Loucy (cell line): ENCODE measurements at regions not wholly inside any gene's neighbourhood (a gene's known extent, or its start where the extent isn't known, plus 50 kb on each side); places are given as distances from the start of the nearest gene placed in this dataset.

Experiments used
- H2AFZ ChIP-seq: fragments of 200-600 bp; sonication (generic); 2 replicates; pipeline ENCODE4 v1.6.0; 2016; ENCODE audit warnings: antibody characterized with exemption, mild to moderate bottlenecking, low read length, moderate library complexity
- H3F3A ChIP-seq: fragments of 200-600 bp; 2 replicates; pipeline ENCODE4 v1.6.0; 2016; ENCODE audit warnings: antibody characterized with exemption, low read depth, mild to moderate bottlenecking
- H3K27me3 ChIP-seq: fragments of 200-600 bp; sonication (generic); 2 replicates; pipeline ENCODE4 v1.6.1; 2014; ENCODE audit warnings: low read length, mild to moderate bottlenecking; ENCODE audit not compliant: insufficient read depth, poor library complexity, severe bottlenecking
- H3K36me3 ChIP-seq: fragments of 200-600 bp; sonication (generic); 2 replicates; pipeline ENCODE4 v1.6.1; 2016; ENCODE audit warnings: low read length; ENCODE audit not compliant: insufficient read depth
- H3K4me1 ChIP-seq: fragments of 200-600 bp; sonication (generic); 2 replicates; pipeline ENCODE4 v1.5.1; 2014; ENCODE audit warnings: low read length, mild to moderate bottlenecking; ENCODE audit not compliant: insufficient read depth, poor library complexity, severe bottlenecking
- H3K4me2 ChIP-seq: fragments of 200-600 bp; sonication (generic); 2 replicates; pipeline ENCODE4 v1.6.0; 2014; ENCODE audit warnings: antibody characterized with exemption, low read length, low read depth, mild to moderate bottlenecking; ENCODE audit not compliant: poor library complexity, severe bottlenecking
- H3K4me3 ChIP-seq: fragments of 200-600 bp; sonication (generic); 2 replicates; pipeline ENCODE4 v1.5.1; 2014; ENCODE audit warnings: low read length, mild to moderate bottlenecking, mixed read lengths; ENCODE audit not compliant: poor library complexity, severe bottlenecking
- H3K79me2 ChIP-seq: fragments of 200-600 bp; sonication (generic); 2 replicates; pipeline ENCODE4 v1.6.1; 2014; ENCODE audit warnings: low read length; ENCODE audit not compliant: insufficient read depth
- H3K9ac ChIP-seq: fragments of 200-600 bp; sonication (generic); 2 replicates; pipeline ENCODE4 v1.6.0; 2014; ENCODE audit warnings: mild to moderate bottlenecking, low read depth, low read length, moderate library complexity; ENCODE audit not compliant: poor library complexity, severe bottlenecking
- H3K9me2 ChIP-seq: fragments of 200-600 bp; sonication (generic); replicated peaks from 2 replicates; pipeline ENCODE4 v1.6.1; 2016; ENCODE audit warnings: low read depth, low read length, mixed read lengths
- H3K9me3 ChIP-seq: fragments of 200-600 bp; sonication (generic); 2 replicates; pipeline ENCODE4 v1.6.1; 2014; ENCODE audit warnings: mild to moderate bottlenecking, antibody characterized with exemption, low read length, low read depth; ENCODE audit not compliant: insufficient read depth
- H4K20me1 ChIP-seq: fragments of 200-600 bp; sonication (generic); 2 replicates; pipeline ENCODE4 v1.6.0; 2014; ENCODE audit warnings: antibody characterized with exemption, low read length, mild to moderate bottlenecking; ENCODE audit not compliant: insufficient read depth, poor library complexity, severe bottlenecking
- CTCF ChIP-seq: fragments of 200-600 bp; sonication (generic); conservative IDR thresholded peaks from 2 replicates; pipeline ENCODE4 v1.5.1; 2014; ENCODE audit warnings: mild to moderate bottlenecking, antibody characterized with exemption, low read length
- EZH2phosphoT487 ChIP-seq: fragments of 200-600 bp; IDR thresholded peaks from 2 replicates; pipeline ENCODE4 v1.6.1; 2018; ENCODE audit warnings: antibody characterized with exemption, mild to moderate bottlenecking, moderate library complexity, borderline replicate concordance

GRCh38 chr14:25869854-25870253 lies 728.0 kb downstream of the NOVA1 start:
- Histone ChIP-seq H3K9me2 (no peaks in the 10 kb centered on the region), H3K4me1 (no peaks in the 10 kb centered on the region), H3K9me3 (no peaks in the 10 kb centered on the region), H3K27me3 (no peaks in the 10 kb centered on the region), H3K36me3 (no peaks in the 10 kb centered on the region), H3F3A (no peaks in the 10 kb centered on the region), H2AFZ (no peak overlapping the region), H3K4me3 (no peak overlapping the region), H4K20me1 (no peaks in the 10 kb centered on the region), H3K4me2 (no peak overlapping the region), H3K9ac (no peak overlapping the region), H3K79me2 (no peaks in the 10 kb centered on the region)
- TF ChIP-seq CTCF, result no peak
- no peak for TF ChIP-seq EZH2phosphoT487

- Histone ChIP-seq H3F3A (no peaks in the 10 kb centered on the region), H4K20me1 (no peaks in the 10 kb centered on the region), H3K9ac (no peak overlapping the region), H2AFZ (peak overlapping the region; percentile 65; the same call in 1 of the 2 replicates), H3K79me2 (no peaks in the 10 kb centered on the region), H3K4me3 (no peak overlapping the region), H3K27me3 (no peaks in the 10 kb centered on the region), H3K9me2 (no peaks in the 10 kb centered on the region), H3K36me3 (no peaks in the 10 kb centered on the region), H3K4me2 (no peak overlapping the region), H3K9me3 (no peaks in the 10 kb centered on the region), H3K4me1 (no peaks in the 10 kb centered on the region)
- TF ChIP-seq EZH2phosphoT487, result no peak
- TF ChIP-seq CTCF, result no peak
Measured at GRCh38 chr14:25868521-25869314, 729.1 kb downstream of the NOVA1 start.

- Histone ChIP-seq H3K9me3 (no peaks in the 10 kb centered on the region), H4K20me1 (no peaks in the 10 kb centered on the region), H3F3A (no peaks in the 10 kb centered on the region), H3K9ac (no peak overlapping the region), H3K79me2 (no peaks in the 10 kb centered on the region), H3K9me2 (no peaks in the 10 kb centered on the region; the same call in 1 of the 2 replicates), H3K4me3 (no peak overlapping the region), H3K36me3 (no peaks in the 10 kb centered on the region), H3K4me1 (no peaks in the 10 kb centered on the region), H3K27me3 (no peaks in the 10 kb centered on the region), H3K4me2 (no peak overlapping the region), H2AFZ (no peak overlapping the region)
- TF ChIP-seq EZH2phosphoT487, result no peak
- TF ChIP-seq CTCF, result no peak
Measured at GRCh38 chr14:25861406-25861805, 736.4 kb downstream of the NOVA1 start.
